Body of pancreas (tissue), 4 donors: ENCODE measurements at regions not wholly inside any gene's neighbourhood (a gene's known extent, or its start where the extent isn't known, plus 50 kb on each side); places are given as distances from the start of the nearest gene placed in this dataset.

Experiments used
- POLR2A ChIP-seq, 3 donors: fragments of 450-650 bp; IDR thresholded peaks; one replicate each; pipeline ENCODE4 v1.6.1; 2016; ENCODE audit warnings: antibody characterized with exemption in 3 of 3, mild to moderate bottlenecking in 2 of 3
- TF ChIP-seq, protein P1 (sequence below), 7 experiments: fragments of 450-650 bp in 4 of 7; fragments of 200-600 bp in 3 of 7; sonication (generic) in 3 of 7; IDR thresholded peaks; one replicate each; pipeline ENCODE4 v1.5.1; 2016 to 2019; ENCODE audit warnings: antibody characterized with exemption in 7 of 7

DNA sequence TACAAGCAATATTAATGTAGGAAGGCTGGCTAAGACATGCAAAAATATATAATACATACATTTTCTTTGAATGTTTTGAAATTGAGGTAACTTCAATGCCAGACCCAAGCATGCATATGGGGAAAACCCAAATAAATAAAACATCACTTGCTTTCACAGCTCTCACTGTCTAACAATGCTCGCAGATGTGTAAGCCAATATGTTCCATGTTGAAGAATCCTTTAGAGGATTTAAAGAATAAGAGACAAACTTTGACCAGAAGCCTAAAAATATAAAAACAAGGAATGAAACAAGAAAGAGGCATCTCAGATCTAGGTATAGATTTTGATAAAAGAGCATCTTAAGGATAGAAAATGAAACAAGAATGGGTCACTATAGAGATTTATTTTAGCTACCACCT lies 354.2 kb downstream of the CDH10 start:
- TF ChIP-seq, protein P1, sequence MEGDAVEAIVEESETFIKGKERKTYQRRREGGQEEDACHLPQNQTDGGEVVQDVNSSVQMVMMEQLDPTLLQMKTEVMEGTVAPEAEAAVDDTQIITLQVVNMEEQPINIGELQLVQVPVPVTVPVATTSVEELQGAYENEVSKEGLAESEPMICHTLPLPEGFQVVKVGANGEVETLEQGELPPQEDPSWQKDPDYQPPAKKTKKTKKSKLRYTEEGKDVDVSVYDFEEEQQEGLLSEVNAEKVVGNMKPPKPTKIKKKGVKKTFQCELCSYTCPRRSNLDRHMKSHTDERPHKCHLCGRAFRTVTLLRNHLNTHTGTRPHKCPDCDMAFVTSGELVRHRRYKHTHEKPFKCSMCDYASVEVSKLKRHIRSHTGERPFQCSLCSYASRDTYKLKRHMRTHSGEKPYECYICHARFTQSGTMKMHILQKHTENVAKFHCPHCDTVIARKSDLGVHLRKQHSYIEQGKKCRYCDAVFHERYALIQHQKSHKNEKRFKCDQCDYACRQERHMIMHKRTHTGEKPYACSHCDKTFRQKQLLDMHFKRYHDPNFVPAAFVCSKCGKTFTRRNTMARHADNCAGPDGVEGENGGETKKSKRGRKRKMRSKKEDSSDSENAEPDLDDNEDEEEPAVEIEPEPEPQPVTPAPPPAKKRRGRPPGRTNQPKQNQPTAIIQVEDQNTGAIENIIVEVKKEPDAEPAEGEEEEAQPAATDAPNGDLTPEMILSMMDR (IDR thresholded peaks at IDR 0.05): no peak
- TF ChIP-seq POLR2A (IDR thresholded peaks at IDR 0.05): no peak
